Inflammatory macrophage treated with lipopolysaccharide for 4 hours (primary cell): ENCODE measurements at regions not wholly inside any gene's neighbourhood (a gene's known extent, or its start where the extent isn't known, plus 50 kb on each side); places are given as distances from the start of the nearest gene placed in this dataset.
A peak's percentile ranks its signal among the peaks of the same experiment; 100 is the strongest.
"Not testable (repeated sequence)": the region's sequence is repeated elsewhere in the genome, so short reads cannot be mapped to it uniquely, and the experiment has no call there.

Experiments
- DNase-seq: peaks from one replicate; pipeline ENCODE4 v3.0.0-alpha.2; 2020

DNA sequence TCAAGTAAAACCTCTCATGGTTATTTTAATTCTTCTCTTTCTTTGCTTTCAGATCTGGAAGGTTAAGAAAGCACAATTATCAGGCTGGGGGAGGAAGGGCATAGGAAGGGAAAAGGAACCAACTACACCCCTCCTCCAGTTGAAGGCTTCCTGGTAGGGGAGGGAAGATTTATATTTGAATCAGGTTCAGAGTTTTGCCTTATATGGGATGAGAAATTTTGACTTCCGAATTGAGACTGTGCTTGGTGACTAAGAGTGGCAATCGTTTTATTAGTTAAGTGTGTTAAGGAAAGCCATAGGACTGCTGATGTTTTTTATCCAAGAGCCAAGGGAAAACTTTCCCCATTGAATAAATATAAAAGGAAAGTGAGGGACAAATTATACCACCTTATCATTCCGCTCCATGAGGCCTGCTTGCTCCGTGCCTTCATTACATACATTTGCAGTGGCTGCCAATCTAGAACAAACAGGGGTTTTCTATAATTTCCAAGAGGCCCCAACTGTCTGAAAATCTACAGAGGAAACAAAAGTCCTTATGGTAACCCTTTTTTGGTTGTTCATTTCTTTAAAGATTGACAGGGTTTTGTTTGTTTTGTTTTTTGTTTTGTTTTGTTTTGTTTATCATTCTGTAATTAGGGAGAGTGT lies 115.7 kb upstream of the EPB41L4A start:
- peak; percentile 24 for DNase-seq

DNA sequence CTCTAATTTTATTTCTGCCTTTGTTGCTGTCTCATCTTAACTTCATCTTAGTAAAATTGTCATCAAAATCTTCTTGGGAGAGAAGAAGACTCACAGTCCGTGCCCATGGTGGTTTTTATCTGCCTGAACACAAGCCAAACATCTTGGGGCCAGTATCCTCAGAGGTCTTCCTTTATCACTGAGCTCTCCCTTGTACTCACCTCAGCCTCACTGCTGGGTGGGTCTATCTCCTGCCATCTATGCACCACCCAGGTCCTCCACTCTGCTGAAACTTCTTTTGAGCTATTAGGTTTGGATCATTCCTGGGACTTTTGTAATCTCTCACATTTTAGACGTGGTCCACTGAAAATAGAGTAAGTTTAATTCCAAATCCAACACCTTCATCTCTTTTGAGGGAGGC lies 116.3 kb upstream of the EPB41L4A start:
- no peak for DNase-seq

- not testable (repeated sequence) for DNase-seq
Observed at GRCh38 chr5:112544558-112544957, 125.5 kb upstream of the EPB41L4A start.

DNA sequence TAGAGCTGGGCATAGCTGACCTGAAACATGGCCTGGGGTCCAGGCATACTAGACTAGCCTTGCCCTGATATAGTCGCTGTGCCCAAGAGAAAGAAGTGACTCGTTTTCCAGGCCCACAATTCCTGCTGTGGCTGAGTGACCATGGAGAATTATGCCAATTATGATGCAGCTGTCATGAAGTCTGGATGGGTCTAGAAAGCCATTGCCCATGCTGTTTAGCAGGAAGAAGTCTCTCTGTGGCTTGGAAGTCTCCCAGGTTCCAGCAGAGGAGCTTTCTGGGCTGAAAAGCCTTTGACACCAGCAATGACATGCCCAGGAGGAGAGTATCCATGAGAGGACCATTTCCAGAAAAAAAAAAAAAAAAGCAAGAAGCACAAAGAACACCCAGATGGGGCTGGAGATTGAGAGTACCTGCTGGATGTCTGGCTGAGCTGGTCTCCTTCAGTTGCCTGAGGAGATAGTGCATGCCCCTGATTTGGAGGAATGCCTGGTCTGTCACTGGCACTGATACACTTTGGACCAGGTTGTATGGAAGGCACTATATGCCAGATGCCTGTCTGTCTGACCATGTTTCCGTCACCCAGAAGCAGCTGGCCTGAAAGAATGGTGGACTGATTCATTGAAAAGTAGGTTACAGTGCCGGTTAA lies 128.0 kb upstream of the EPB41L4A start:
- no peak for DNase-seq

DNA sequence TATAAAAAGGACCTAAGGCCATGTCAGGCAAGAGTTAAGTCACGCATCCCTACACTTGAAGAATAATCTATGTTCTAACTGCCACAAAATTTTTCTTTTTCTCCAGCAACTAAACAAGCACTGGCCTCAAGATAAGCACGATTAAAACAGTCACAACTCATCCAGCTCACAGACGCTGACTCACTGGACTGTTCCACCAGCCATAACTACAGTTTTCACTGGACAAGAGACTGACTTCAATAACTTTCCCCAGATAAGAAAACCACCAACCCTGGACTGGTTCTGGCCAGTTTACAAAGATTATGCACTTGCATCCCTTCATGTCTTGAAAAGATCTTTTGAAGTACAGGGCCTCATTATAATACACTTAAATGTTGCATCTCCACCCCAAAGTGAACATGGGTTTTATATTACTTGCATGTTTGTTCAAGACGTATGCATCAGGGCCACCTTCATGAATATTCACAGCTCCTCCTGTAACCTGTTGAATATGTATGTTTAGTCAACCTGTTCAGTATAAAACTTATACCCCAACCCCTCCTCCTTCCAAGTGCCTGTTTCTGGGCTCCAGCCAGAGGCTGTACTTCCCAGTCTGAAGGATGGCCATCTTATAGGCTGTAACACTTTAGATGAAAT lies 129.3 kb upstream of the EPB41L4A start:
- DNase-seq = no peak

DNA sequence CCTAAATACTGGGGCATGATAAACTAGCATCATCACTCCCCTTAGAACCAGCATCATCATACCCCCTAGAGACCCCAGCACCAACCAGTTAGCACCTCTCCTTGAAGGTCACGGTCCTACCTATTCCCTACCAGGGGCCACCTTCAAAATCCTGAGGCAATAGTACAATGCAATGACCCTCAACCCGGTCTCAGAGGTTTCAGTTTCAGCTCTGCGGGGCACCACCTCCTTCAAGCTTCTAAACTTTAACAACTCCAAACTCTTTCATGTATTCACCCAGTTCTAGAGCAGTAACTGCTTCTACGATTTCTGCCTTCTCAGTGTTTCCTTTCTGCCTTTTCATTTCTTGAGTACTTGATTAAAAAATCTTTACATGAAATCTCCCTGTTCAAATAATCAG lies 130.1 kb upstream of the EPB41L4A start:
- no peak for DNase-seq

- no peak for DNase-seq
Observed at GRCh38 chr5:112549605-112550166, 130.6 kb upstream of the EPB41L4A start.

DNA sequence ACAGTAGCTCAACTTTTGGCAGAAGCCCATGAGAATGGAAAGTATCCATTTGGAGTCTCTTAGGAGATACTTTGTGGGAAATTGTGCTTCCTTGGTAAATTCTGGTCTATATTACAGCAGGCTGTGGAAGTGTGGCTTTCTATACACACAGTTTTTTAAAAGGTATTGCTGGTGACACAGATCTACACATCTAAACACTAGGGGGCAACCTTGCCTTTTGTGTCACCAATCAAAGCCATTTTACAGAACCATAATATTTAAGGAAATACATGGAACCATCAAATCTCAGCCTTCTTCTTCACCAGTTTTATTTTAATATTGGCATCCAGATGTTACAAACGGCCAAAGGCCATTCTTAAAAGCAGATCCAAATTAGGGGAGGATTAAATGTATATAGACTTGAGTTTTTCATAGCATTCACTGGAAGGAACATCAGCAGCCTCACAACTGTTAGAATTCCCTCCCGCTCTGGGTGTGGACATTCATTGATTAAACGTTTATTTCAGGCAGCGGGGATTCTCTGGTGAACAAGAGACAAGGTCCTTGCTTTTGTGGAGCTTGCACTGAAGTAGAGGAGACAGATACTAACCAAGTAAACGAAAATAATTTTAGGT lies 132.4 kb upstream of the EPB41L4A start:
- DNase-seq = peak; percentile 61

DNA sequence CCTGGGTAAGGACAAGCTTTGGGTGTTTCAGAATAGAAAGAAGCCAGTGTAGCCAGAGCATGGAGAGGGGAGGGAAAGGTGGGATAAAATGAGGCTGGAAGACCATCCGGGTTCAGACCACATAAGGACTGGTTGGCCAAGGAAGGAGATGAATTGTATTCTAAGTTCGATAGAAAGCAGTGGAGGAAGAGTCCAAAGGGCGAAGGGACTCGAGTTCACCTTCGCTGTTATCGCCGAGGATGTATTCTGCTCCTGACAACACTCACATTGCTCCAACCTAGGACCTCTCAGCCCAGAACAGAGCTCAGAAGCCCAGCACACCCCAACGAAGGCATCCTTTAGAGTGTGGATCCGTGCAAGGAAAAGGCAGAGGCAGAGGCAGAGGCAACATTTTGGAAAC lies 133.1 kb upstream of the EPB41L4A start:
- DNase-seq = no peak

DNA sequence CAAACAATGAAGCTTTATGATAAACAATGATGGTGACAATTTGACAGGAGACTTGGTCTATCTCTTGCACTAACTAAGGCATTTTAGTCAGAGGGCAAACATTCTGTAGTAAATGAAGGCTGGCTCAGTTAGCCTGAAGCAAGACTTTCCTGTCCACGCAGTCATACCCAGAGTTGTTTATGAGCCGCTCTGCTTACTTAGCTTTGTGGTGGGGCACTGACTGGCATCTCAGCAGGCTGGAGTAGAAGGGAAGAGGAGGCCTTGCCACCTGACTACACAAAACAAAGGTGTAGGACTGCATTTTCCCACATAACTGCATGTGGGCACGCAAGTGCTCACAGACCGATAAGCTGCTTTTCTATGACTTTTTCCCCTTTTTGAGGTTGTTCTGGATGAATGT lies 133.7 kb upstream of the EPB41L4A start:
- no peak for DNase-seq

GRCh38 chr5:112554101-112554977 lies 135.3 kb upstream of the EPB41L4A start:
- no peak for DNase-seq

DNA sequence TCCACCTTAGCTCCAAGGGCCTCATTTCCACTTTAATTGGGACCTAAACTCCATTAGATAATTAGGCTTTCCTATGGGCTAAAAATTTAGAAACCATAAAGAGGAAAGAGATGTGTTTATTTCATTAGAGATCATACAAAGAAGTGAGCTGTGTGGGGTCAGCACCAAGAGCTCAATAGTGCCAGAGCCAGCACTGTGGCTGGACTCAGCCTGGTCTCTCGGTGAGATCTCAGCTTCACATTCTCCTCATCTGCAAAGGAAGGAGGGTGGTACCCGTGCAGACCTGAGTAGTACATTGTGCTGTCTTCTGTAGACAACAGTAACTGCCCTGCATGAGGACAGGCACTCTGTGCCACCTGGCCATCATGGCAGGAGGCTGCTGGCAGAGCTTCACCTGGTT lies 136.1 kb upstream of the EPB41L4A start:
- no peak for DNase-seq

GRCh38 chr5:112555691-112556090 lies 136.6 kb upstream of the EPB41L4A start:
- DNase-seq = no peak

DNA sequence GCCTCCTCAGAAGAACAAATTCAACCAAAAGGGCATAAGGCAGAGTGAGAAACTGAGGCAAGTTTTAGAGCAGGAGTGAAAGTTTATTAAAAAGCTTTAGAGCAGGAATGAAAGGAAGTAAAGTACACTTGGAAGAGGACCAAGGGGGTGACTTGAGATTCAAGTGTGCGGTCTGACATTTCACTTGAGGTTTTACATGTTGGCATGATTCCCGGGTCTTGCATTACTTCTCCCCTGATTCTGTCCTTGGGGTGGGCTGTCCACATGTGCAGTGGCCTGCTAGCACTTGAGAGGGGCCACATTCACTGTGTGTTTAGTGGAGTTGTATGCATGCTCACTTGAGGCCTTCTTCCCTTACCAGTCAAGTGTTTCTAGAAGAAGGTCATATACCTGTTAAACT lies 140.4 kb upstream of the EPB41L4A start:
- DNase-seq = not testable (repeated sequence)

- no peak for DNase-seq
Observed at GRCh38 chr5:112560371-112560770, 141.3 kb upstream of the EPB41L4A start.

- no peak for DNase-seq
Observed at GRCh38 chr5:112563169-112563826, 144.2 kb upstream of the EPB41L4A start.

GRCh38 chr5:112566251-112566650 lies 147.2 kb upstream of the EPB41L4A start:
- no peak for DNase-seq

DNA sequence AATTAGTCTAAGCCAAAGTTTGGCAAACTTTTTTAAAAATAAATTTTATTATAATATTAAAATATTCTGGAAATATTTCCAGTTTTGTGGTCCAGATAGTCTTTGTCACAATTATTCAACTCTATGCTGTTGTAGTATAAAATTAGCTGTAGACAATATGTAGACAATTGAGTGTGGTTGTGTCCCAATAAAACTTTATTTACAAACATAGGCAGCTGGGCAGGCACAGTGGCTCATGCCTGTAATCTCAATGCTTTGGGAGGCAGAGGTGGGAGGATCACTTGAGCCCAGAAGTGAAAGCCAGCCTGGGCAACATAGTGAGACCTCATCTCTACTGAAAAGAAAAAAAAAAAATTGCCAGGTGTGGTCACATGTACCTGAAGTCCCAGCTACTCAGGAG lies 150.5 kb upstream of the EPB41L4A start:
- no peak for DNase-seq

- DNase-seq = no peak
Observed at GRCh38 chr5:112570708-112571444, 151.8 kb upstream of the EPB41L4A start.

DNA sequence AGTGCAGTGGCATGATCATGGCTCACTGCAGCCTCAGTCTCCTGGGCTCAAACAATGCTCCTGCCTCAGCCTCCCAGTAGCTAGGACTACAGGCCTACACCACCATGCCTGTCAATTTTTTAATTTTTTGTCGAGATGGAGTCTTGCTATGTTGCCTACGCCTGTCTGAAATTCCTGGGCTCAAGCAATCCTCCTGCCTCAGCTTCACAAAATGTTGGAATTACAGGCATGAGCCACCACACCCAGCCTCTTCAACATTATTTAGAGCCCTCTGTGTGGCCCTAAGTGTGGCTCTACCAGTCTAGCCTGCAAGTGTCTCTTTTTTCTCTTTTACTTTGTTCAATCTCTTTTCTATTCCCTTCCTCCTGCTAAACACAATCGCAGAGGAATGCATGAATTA lies 154.4 kb upstream of the EPB41L4A start:
- no peak for DNase-seq

GRCh38 chr5:112574536-112574935 lies 155.5 kb upstream of the EPB41L4A start:
- DNase-seq = no peak
